GM12873 (cell line): ENCODE measurements at regions not wholly inside any gene's neighbourhood (a gene's known extent, or its start where the extent isn't known, plus 50 kb on each side); places are given as distances from the start of the nearest gene placed in this dataset.

Source experiments
- CTCF ChIP-seq: IDR thresholded peaks from 2 replicates; pipeline ENCODE4 v1.5.1; 2012; ENCODE audit warnings: low read depth, mild to moderate bottlenecking, moderate library complexity, low read length, control low read depth; ENCODE audit not compliant: insufficient read depth; ENCODE audit errors: missing control alignments

DNA sequence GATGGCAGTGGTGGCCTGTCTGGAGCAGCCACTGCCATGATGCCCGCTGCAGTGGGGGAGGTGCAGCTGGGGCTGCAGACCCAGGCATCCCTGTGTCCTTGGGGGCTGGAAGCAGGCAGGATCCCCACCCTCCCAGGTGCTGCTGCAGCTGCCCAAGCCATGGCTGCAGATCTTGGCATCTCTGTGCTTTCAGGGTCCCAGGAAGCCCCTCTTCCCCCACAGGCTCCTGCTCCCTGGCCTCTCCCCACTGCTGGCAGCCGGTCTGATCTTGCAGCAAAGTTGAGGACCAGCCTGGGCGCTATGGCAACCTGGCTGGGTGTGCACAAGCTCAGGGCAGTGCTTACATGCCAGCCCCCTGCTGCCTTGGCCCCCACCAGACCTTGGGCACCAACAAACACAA is 78.5 kb downstream of the SAMD9 start:
- no peak for TF ChIP-seq CTCF

GRCh38 chr7:93036807-93037206 is 81.0 kb downstream of the SAMD9 start:
- no peak for TF ChIP-seq CTCF

DNA sequence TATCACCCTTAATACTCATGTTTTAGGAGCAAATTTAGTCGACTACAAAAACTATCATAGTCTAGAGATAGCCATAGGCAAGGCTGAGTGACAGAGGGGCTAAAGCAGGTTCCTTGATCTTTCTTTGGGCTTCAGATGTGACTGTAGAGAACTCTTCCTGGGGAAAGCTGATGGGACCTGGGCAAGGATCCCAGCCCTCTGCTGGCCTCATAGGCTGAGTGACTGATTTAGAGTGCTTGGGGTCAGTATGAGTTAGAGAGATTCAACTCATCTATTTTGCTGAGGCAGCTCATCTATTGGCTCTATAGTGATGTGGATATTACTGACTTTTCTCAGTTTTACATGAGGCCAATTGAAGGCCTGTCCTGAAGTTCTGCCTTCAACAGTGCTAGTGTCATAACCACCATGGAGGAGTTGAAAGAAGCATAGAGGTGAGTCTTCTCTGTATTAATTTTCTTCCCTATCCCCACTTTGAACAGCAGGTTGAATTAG is 81.6 kb downstream of the SAMD9 start:
- no peak for TF ChIP-seq CTCF

DNA sequence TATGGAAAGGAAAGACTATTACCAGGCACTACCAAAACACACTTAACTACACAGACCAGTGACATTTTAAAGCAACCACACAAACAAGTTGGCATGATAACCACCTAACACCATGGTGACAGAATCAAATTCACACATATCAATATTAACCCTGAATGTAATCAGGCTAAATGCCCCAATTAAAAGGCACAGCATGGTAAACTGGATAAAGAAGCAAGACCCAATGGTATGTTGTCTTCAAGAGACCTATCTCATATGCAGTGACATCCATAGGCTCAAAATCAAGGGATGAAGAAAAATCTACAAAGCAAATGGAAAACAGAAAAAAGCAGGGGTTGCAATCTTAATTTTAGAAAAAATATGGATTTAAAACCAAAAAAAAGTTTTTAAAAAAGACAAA is 86.0 kb downstream of the SAMD9 start:
- no peak for TF ChIP-seq CTCF

GRCh38 chr7:93030605-93031225 is 87.1 kb downstream of the SAMD9 start:
- TF ChIP-seq CTCF = no peak

DNA sequence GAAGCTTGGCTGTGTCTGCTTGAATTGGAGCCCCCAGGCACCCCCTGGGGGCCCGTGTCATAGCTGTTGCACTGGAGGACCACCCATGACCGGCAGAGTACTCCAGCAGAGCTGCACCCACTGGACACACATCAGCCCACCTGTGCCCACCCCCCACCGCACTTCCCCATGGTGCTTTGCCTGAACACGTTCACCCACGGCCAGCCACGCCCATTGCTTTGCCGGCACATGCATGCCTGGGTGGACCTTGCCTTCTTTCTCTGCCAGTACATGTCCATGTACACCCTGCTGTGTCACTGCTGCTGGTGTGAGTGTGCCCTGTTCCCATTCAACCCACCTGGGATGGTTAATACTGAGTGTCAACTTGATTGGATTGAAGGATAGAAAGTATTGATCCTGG is 88.7 kb downstream of the SAMD9 start:
- TF ChIP-seq CTCF = no peak

DNA sequence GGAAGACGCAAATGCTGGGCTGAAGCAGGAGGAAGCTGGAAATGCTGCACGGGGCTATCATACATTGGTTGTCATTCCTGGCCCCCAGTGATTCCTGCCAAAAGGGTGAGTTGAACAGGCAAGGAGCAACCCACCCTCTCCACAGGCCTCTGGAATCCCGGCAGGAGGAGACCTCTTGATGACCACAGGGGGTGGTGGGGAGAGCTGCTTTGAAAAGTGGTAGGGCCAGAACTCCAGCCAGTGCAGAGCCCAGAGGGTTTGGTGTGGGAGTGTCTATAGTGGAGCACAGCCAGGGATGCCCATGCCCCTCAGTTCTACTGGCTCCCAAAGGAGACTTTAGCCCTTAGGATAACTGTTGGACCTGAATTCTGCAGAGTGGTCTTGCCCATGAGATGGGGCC is 89.2 kb downstream of the SAMD9 start:
- TF ChIP-seq CTCF = no peak
